ENCODE measurements at regions not wholly inside any gene's neighbourhood (a gene's known extent, or its start where the extent isn't known, plus 50 kb on each side); places are given as distances from the start of the nearest gene placed in this dataset.

DNA sequence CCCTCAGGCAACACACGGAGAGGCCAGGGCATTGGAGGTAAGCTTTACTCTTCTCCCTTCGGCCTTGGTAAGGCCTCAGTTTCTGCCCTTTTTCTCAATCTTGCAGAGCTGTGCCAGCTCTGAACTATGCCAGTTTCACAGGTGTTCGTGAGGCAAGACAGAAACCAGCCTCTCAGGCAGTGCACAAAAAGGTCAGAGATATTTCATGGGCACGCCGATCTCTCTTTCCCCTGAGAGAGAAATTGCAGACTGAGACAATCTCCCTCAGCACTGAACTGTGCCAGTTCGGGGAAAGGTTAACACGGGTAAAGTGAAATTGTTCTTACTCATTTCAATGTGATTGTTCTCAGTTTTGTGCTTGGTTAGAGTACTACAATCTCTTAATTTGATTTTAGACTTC, 88.5 kb downstream of the GMNC start:
- TF ChIP-seq, protein P1, sequence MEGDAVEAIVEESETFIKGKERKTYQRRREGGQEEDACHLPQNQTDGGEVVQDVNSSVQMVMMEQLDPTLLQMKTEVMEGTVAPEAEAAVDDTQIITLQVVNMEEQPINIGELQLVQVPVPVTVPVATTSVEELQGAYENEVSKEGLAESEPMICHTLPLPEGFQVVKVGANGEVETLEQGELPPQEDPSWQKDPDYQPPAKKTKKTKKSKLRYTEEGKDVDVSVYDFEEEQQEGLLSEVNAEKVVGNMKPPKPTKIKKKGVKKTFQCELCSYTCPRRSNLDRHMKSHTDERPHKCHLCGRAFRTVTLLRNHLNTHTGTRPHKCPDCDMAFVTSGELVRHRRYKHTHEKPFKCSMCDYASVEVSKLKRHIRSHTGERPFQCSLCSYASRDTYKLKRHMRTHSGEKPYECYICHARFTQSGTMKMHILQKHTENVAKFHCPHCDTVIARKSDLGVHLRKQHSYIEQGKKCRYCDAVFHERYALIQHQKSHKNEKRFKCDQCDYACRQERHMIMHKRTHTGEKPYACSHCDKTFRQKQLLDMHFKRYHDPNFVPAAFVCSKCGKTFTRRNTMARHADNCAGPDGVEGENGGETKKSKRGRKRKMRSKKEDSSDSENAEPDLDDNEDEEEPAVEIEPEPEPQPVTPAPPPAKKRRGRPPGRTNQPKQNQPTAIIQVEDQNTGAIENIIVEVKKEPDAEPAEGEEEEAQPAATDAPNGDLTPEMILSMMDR (IDR thresholded peaks at IDR 0.05; ENCODE audit: low read length), result no peak
- TF ChIP-seq EZH2 (IDR thresholded peaks at IDR 0.05; ENCODE audit: borderline replicate concordance, low read length), result no peak
